CD14-positive monocyte (primary cell): ENCODE measurements at regions not wholly inside any gene's neighbourhood (a gene's known extent, or its start where the extent isn't known, plus 50 kb on each side); places are given as distances from the start of the nearest gene placed in this dataset.

Source experiments
- DNase-seq, 3 donors: peaks; one replicate each; pipeline ENCODE4 v3.0.0-alpha.2; 2011 to 2022
- H2AFZ ChIP-seq: 2 replicates; pipeline ENCODE4 v1.6.0; 2012; ENCODE audit warnings: mild to moderate bottlenecking, low read depth, low read length, inconsistent platforms; ENCODE audit not compliant: insufficient read depth, poor library complexity, severe bottlenecking
- H3K27ac ChIP-seq, 2 donors: 1 replicate in 1 of 2; 2 replicates in 1 of 2; pipeline ENCODE4 v1.5.1; 2012 to 2013; ENCODE audit warnings: low read length in 2 of 2, control low read depth in 1 of 2, inconsistent platforms in 1 of 2, low read depth in 1 of 2, mild to moderate bottlenecking in 1 of 2
- H3K27me3 ChIP-seq, 2 donors: one replicate each; pipeline versions ENCODE4 v1.6.0 to v1.6.1; 2011 to 2013; ENCODE audit warnings: low read length in 2 of 2; ENCODE audit not compliant: control insufficient read depth in 2 of 2, insufficient read depth in 2 of 2
- H3K36me3 ChIP-seq, 2 donors: replicated peaks in 1 of 2; 1 replicate in 1 of 2; 2 replicates in 1 of 2; pipeline versions ENCODE4 v1.5.1 to v1.6.1; 2012 to 2013; ENCODE audit warnings: low read length in 2 of 2, control low read depth in 1 of 2, inconsistent platforms in 1 of 2, mild to moderate bottlenecking in 1 of 2; ENCODE audit not compliant: insufficient read depth in 2 of 2, control insufficient read depth in 1 of 2
- H3K4me1 ChIP-seq, 2 donors: 1 replicate in 1 of 2; 2 replicates in 1 of 2; pipeline versions ENCODE4 v1.5.1 to v1.6.1; 2012 to 2013; ENCODE audit warnings: low read length in 2 of 2, control low read depth in 1 of 2, inconsistent platforms in 1 of 2, mild to moderate bottlenecking in 1 of 2, moderate library complexity in 1 of 2; ENCODE audit not compliant: insufficient read depth in 2 of 2, control insufficient read depth in 1 of 2
- H3K4me2 ChIP-seq: replicated peaks from 2 replicates; pipeline ENCODE3; 2012; ENCODE audit warnings: low read length, moderate library complexity, mild to moderate bottlenecking; ENCODE audit not compliant: poor library complexity, severe bottlenecking; ENCODE audit errors: extremely low read depth
- H3K4me3 ChIP-seq, 3 experiments: fragments of 200-600 bp in 1 of 3; sonication (generic) in 1 of 3; replicated peaks in 1 of 3; 1 replicate in 2 of 3; 2 replicates in 1 of 3; pipeline ENCODE4 v1.5.1; 2011 to 2013; ENCODE audit warnings: low read length in 3 of 3, mild to moderate bottlenecking in 3 of 3, control low read depth in 2 of 3, low read depth in 2 of 3, inconsistent platforms in 1 of 3, moderate library complexity in 1 of 3
- H3K79me2 ChIP-seq: 2 replicates; pipeline ENCODE4 v1.6.0; 2012; ENCODE audit warnings: mild to moderate bottlenecking, control low read depth, inconsistent platforms, low read length, moderate library complexity; ENCODE audit not compliant: insufficient read depth
- H3K9ac ChIP-seq: 2 replicates; pipeline ENCODE4 v1.6.0; 2017; ENCODE audit warnings: low read length, mild to moderate bottlenecking; ENCODE audit not compliant: insufficient read depth, poor library complexity, severe bottlenecking
- H3K9me3 ChIP-seq, 2 donors: replicated peaks in 1 of 2; 1 replicate in 1 of 2; 2 replicates in 1 of 2; pipeline versions ENCODE4 v1.5.1 to v1.6.1; 2012 to 2013; ENCODE audit warnings: low read length in 2 of 2, control low read depth in 1 of 2; ENCODE audit not compliant: control insufficient read depth in 1 of 2, insufficient read depth in 1 of 2
- H4K20me1 ChIP-seq: 2 replicates; pipeline ENCODE4 v1.6.0; 2012; ENCODE audit warnings: mild to moderate bottlenecking, low read length, control low read depth, moderate library complexity; ENCODE audit not compliant: insufficient read depth
- H3K27ac Mint-ChIP-seq, 7 donors: one replicate each; pipeline ENCODE4 v1.8.0; 2020; ENCODE audit warnings: mild to moderate bottlenecking in 7 of 7, mixed read lengths in 7 of 7, moderate library complexity in 6 of 7, inconsistent platforms in 2 of 7
- H3K27me3 Mint-ChIP-seq, 3 donors: one replicate each; pipeline ENCODE4 v1.8.0; 2021 to 2022; ENCODE audit warnings: low read depth in 3 of 3, mild to moderate bottlenecking in 3 of 3, mixed read lengths in 3 of 3, moderate library complexity in 3 of 3, inconsistent platforms in 1 of 3
- H3K36me3 Mint-ChIP-seq, 2 donors: one replicate each; pipeline ENCODE4 v1.8.0; 2020; ENCODE audit warnings: mixed read lengths in 2 of 2, inconsistent platforms in 1 of 2, mild to moderate bottlenecking in 1 of 2
- H3K4me1 Mint-ChIP-seq: one replicate; pipeline ENCODE4 v1.8.0; 2020; ENCODE audit warnings: mild to moderate bottlenecking, mixed read lengths
- H3K4me3 Mint-ChIP-seq, 2 donors: one replicate each; pipeline ENCODE4 v1.8.0; 2020; ENCODE audit warnings: mild to moderate bottlenecking in 2 of 2, mixed read lengths in 2 of 2, moderate library complexity in 1 of 2
- H3K9me3 Mint-ChIP-seq, 7 donors: one replicate each; pipeline ENCODE4 v1.8.0; 2020 to 2022; ENCODE audit warnings: mixed read lengths in 7 of 7, mild to moderate bottlenecking in 6 of 7, moderate library complexity in 6 of 7, inconsistent platforms in 2 of 7
- CTCF ChIP-seq: fragments of 200-600 bp; IDR thresholded peaks from one replicate; pipeline ENCODE4 v1.8.0; 2022; ENCODE audit warnings: antibody characterized with exemption, mild to moderate bottlenecking
- WGBS: methylation state at CpG from one replicate; pipeline ENCODE4 v1.1.5; 2013; ENCODE audit warnings: missing lambda C conversion rate; ENCODE audit not compliant: insufficient coverage; 5-methylcytosine and 5-hydroxymethylcytosine counted together
- intact Hi-C, 2 donors: fragments of 100-400 bp; cut with micrococcal nuclease; formaldehyde crosslinking; loops; one replicate each; pipeline versions ENCODE4 v1.15.0 to v1.15.1; 2023

- H3K9me3 Mint-ChIP-seq, result peaks cover 0 to 10% (median 2%) of the 10 kb centered on the region in 7 donors
- peaks cover 15 to 27% of the 10 kb centered on the region in 2 donors for H3K4me1 ChIP-seq
Measured at GRCh38 chrX:13102636-13103035, 58.2 kb upstream of the FAM9C start.

GRCh38 chrX:13101441-13102139 is 57.2 kb upstream of the FAM9C start:
- no peak for TF ChIP-seq CTCF
- Mint-ChIP-seq H3K36me3 (no peaks in the 10 kb centered on the region), H3K27me3 (peaks cover 0 to 59% (median 0%) of the 10 kb centered on the region in 3 donors), H3K4me3 (no peak overlapping the region), H3K9me3 (peaks cover 0 to 10% (median 2%) of the 10 kb centered on the region in 7 donors), H3K4me1 (peaks cover 36% of the 10 kb centered on the region), H3K27ac (peak overlapping the region; percentile 86 to 94 (median 90))
- peaks cover 0 to 22% of the 10 kb centered on the region in 2 donors for H3K27me3 ChIP-seq
- peak; percentile 91 to 92 (median 91) for DNase-seq
- peak overlapping the region in 1 of 2 donors; percentile 69 for H3K27ac ChIP-seq
- intact Hi-C loops, result no loop called here
- WGBS, result no CpG with 5 or more reads among the region's 9 CpGs
- H4K20me1 ChIP-seq, result no peaks in the 10 kb centered on the region
- peaks cover 15 to 27% of the 10 kb centered on the region in 2 donors for H3K4me1 ChIP-seq
- H3K4me3 ChIP-seq, result no peak overlapping the region
- H3K4me2 ChIP-seq, result peak overlapping the region; percentile 10
- H2AFZ ChIP-seq, result no peak overlapping the region
- no peaks in the 10 kb centered on the region for H3K9me3 ChIP-seq
- no peak overlapping the region for H3K9ac ChIP-seq
- H3K36me3 ChIP-seq, result no peaks in the 10 kb centered on the region
- H3K79me2 ChIP-seq, result no peaks in the 10 kb centered on the region

More at GRCh38 chrX:13102636-13103035, 58.2 kb upstream of the FAM9C start:
- no peaks in the 10 kb centered on the region for H3K36me3 Mint-ChIP-seq
- no peaks in the 10 kb centered on the region for H3K79me2 ChIP-seq
- H2AFZ ChIP-seq, result no peak overlapping the region
- H3K9me3 ChIP-seq, result no peaks in the 10 kb centered on the region
- H3K27ac ChIP-seq, result peak overlapping the region in 1 of 2 donors; percentile 69
- H3K4me3 Mint-ChIP-seq, result no peak overlapping the region
- H4K20me1 ChIP-seq, result no peaks in the 10 kb centered on the region
- DNase-seq, result no peak
- peak overlapping the region; percentile 60 to 94 (median 81) for H3K27ac Mint-ChIP-seq
- no peak overlapping the region for H3K4me2 ChIP-seq
- H3K4me3 ChIP-seq, result no peak overlapping the region
- H3K36me3 ChIP-seq, result no peaks in the 10 kb centered on the region
- H3K9ac ChIP-seq, result no peak overlapping the region
- H3K27me3 ChIP-seq, result peaks cover 0 to 27% of the 10 kb centered on the region in 2 donors
- H3K4me1 Mint-ChIP-seq, result peaks cover 36% of the 10 kb centered on the region
- intact Hi-C loops, result no loop called here
- peaks cover 0 to 62% (median 0%) of the 10 kb centered on the region in 3 donors for H3K27me3 Mint-ChIP-seq
- no peak for TF ChIP-seq CTCF
